Chondrocyte (in vitro differentiated cells): ENCODE measurements at regions not wholly inside any gene's neighbourhood (a gene's known extent, or its start where the extent isn't known, plus 50 kb on each side); places are given as distances from the start of the nearest gene placed in this dataset.

Experiments used
- DNase-seq: peaks from one replicate; pipeline ENCODE4 v3.0.0; 2021; ENCODE audit warnings: mixed read lengths, low spot score
- H3K27ac Mint-ChIP-seq: one replicate; pipeline ENCODE4 v1.8.0; 2021; ENCODE audit warnings: mild to moderate bottlenecking, moderate library complexity, mixed read lengths; ENCODE audit not compliant: unreplicated experiment
- H3K27me3 Mint-ChIP-seq: 2 replicates; pipeline ENCODE4 v1.8.0; 2021; ENCODE audit warnings: low read depth, mixed read lengths
- H3K36me3 Mint-ChIP-seq: 2 replicates; pipeline ENCODE4 v1.8.0; 2021; ENCODE audit warnings: low read depth, mixed read lengths
- H3K4me1 Mint-ChIP-seq: 2 replicates; pipeline ENCODE4 v1.8.0; 2021; ENCODE audit warnings: low read depth, mild to moderate bottlenecking, mixed read lengths
- H3K4me3 Mint-ChIP-seq: one replicate; pipeline ENCODE4 v1.8.0; 2021; ENCODE audit warnings: mild to moderate bottlenecking, moderate library complexity, mixed read lengths; ENCODE audit not compliant: unreplicated experiment
- H3K9me3 Mint-ChIP-seq: 2 replicates; pipeline ENCODE4 v1.8.0; 2021; ENCODE audit warnings: low read depth, mixed read lengths
- CTCF ChIP-seq: fragments of 200-600 bp; sonication (generic); IDR thresholded peaks from 2 replicates; pipeline ENCODE4 v1.5.0; 2021; ENCODE audit warnings: antibody characterized with exemption, mild to moderate bottlenecking, moderate library complexity

GRCh38 chr3:128569756-128570155 lies 76.8 kb upstream of the GATA2 start:
- Mint-ChIP-seq H3K27me3 (peaks cover 13% of the 10 kb centered on the region), H3K4me3 (no peak overlapping the region), H3K36me3 (no peaks in the 10 kb centered on the region), H3K4me1 (peaks cover 4% of the 10 kb centered on the region), H3K27ac (no peak overlapping the region), H3K9me3 (no peaks in the 10 kb centered on the region)
- no peak for TF ChIP-seq CTCF
- no peak for DNase-seq

- H3K27ac Mint-ChIP-seq = no peak overlapping the region
- H3K4me1 Mint-ChIP-seq = peaks cover 4% of the 10 kb centered on the region
- no peaks in the 10 kb centered on the region for H3K9me3 Mint-ChIP-seq
- peaks cover 13% of the 10 kb centered on the region for H3K27me3 Mint-ChIP-seq
- H3K36me3 Mint-ChIP-seq = no peaks in the 10 kb centered on the region
- TF ChIP-seq CTCF = no peak
- no peak overlapping the region for H3K4me3 Mint-ChIP-seq
- peak; percentile 42 for DNase-seq
These were observed 75.8 kb upstream of the GATA2 start for GRCh38 chr3:128568602-128569490.

GRCh38 chr3:128567705-128568356 lies 74.8 kb upstream of the GATA2 start:
- peaks cover 1% of the 10 kb centered on the region for H3K4me1 Mint-ChIP-seq
- H3K27me3 Mint-ChIP-seq = peaks cover 16% of the 10 kb centered on the region
- H3K9me3 Mint-ChIP-seq = no peaks in the 10 kb centered on the region
- no peak overlapping the region for H3K4me3 Mint-ChIP-seq
- DNase-seq = peak; percentile 47
- H3K27ac Mint-ChIP-seq = no peak overlapping the region
- no peak for TF ChIP-seq CTCF
- H3K36me3 Mint-ChIP-seq = no peaks in the 10 kb centered on the region

GRCh38 chr3:128567141-128567540 lies 74.1 kb upstream of the GATA2 start:
- Mint-ChIP-seq H3K4me1 (no peaks in the 10 kb centered on the region), H3K9me3 (no peaks in the 10 kb centered on the region), H3K4me3 (no peak overlapping the region), H3K27ac (no peak overlapping the region), H3K27me3 (peaks cover 17% of the 10 kb centered on the region), H3K36me3 (no peaks in the 10 kb centered on the region)
- DNase-seq = no peak
- TF ChIP-seq CTCF = no peak

- no peak for TF ChIP-seq CTCF
- H3K27me3 Mint-ChIP-seq = peaks cover 27% of the 10 kb centered on the region
- no peaks in the 10 kb centered on the region for H3K9me3 Mint-ChIP-seq
- DNase-seq = no peak
- H3K4me3 Mint-ChIP-seq = no peak overlapping the region
- no peak overlapping the region for H3K27ac Mint-ChIP-seq
- no peaks in the 10 kb centered on the region for H3K4me1 Mint-ChIP-seq
- H3K36me3 Mint-ChIP-seq = no peaks in the 10 kb centered on the region
These were observed 70.4 kb upstream of the GATA2 start for GRCh38 chr3:128563439-128563838.
